SK-N-SH (cell line): ENCODE measurements at regions not wholly inside any gene's neighbourhood (a gene's known extent, or its start where the extent isn't known, plus 50 kb on each side); places are given as distances from the start of the nearest gene placed in this dataset.

Experiments
- CTCF ChIP-seq: fragments of 200-600 bp; sonication (generic); IDR thresholded peaks from 2 replicates; pipeline ENCODE4 v1.6.1; 2017; ENCODE audit warnings: antibody characterized with exemption, mild to moderate bottlenecking, moderate library complexity
- MXI1 ChIP-seq: IDR thresholded peaks from 2 replicates; pipeline ENCODE4 v1.6.1; 2012; ENCODE audit warnings: mild to moderate bottlenecking, low read depth, low read length, improper control_type of control experiment
- NFIC ChIP-seq: IDR thresholded peaks from 2 replicates; pipeline ENCODE4 v1.4.0; 2012; ENCODE audit warnings: borderline replicate concordance
- TCF12 ChIP-seq: IDR thresholded peaks from 2 replicates; pipeline ENCODE4 v1.4.0; 2012
- ZBTB33 ChIP-seq: IDR thresholded peaks from 2 replicates; pipeline ENCODE4 v1.4.0; 2012; ENCODE audit warnings: low read depth, borderline replicate concordance

GRCh38 chr2:147348931-147349555 lies 495.8 kb upstream of the ACVR2A start:
- TF ChIP-seq NFIC: no peak
- no peak for TF ChIP-seq MXI1
- TF ChIP-seq ZBTB33: no peak
- TF ChIP-seq CTCF: no peak
- TF ChIP-seq TCF12: no peak
